ENCODE measurements at regions not wholly inside any gene's neighbourhood (a gene's known extent, or its start where the extent isn't known, plus 50 kb on each side); places are given as distances from the start of the nearest gene placed in this dataset.

DNA sequence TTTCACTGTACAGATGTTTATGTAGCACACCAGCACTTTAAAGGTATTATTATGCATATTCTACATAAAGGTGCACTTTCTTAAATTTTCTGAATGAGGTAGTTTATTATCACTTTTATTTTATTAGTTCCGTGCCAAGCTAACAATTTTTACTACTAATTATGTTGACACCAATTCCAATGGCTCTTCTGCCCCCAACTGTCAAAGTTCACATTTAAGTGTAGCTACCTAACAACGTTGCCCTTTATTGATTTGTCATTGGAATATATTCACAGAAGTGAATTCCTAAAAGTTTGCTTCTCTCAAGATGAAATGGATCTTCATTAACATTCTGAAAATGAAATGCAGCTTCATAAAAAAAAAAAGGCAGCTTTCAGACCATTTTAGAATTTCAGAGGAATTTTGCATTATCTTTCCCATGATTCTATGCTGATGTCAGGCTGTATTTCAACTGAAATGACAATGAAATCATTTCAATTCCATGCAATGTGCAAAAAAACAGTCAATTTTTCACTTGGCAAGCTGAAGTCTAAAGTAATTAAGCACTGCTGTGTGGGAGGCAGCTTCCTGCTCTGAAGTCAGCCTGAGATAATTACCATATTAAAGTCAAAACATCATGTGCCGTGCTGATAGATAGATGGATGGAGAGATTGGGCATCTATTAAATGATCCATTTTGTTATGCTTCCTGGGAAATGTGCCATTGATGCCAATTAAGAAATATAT lies 229.2 kb downstream of the TTLL7 start:
- DNase-seq: no peak

DNA sequence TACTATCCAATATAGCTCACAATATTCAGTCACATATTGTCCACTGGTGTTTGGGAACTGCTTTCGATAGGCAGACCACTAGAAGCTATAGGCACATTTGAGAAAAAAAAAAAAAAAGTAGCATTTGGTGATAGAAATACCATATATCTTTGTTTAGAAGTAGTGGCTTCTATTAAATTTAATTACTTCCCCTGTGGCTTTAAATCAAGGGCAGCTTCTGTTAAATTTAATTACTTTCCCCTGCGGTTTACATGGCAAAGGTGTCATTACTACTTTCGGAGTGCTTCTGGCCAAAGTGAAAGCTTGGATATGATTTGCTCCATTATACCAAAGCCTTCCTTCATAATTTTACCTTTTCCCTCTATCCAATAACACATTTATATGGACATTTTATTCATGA lies 229.9 kb downstream of the TTLL7 start:
- DNase-seq: no peak

DNA sequence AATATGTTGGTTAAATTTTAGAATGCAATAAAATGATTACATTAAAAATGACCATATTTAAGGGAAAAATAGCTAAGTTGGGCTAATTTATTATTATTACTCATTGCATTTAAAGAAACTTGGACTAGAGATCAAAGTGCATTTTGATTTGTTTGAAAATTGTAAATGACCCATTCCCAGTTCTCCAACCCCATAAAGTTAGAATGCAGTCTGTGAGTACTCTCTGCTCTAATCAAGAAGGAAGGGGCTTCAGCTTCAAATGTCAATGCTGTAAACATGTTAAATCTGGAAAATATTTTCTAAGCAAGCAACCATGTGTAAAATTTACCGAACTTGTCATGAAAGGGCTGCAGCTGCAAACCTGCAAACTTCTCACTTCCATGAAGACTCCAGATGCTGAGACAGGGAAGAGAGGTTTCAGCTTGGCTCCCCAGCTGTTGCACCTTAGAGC lies 232.7 kb downstream of the TTLL7 start:
- no peak for DNase-seq

DNA sequence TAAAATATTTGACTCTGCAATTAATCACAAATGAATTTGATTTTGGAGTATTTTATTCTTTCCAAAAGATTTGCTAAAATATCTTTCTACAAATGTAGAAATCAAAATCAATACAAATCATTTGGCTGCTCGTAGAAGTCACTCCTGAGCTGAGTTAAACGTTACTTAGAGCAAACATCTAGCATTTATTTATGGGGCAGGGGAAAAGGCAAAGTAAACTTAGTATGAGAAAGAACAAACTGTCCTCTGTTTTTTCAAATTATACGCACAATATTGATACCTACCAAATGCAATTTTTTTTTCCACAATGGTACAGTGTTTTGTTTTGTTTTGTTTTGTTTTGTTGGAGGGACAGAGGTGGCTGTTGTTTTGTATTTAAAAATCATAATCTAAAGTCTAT lies 233.8 kb downstream of the TTLL7 start:
- DNase-seq: no peak

DNA sequence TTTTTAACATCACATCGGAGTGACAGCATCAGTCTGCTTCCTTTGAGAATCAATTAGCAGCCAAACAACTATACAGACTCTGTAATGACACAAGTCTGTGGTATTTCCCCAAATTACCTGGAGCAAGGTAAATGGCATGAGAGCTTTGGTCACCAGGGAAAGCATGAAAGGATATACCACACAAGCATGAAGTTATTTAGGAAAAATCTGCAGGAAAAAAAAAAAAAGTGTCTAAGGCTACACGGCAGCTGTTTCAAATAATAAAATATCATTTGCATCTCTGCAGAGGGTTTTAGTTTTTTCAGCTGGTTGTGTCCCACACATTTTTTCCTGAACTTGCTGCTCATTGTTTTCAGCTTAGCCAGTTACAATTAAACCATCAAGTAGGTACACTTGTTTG lies 234.7 kb downstream of the TTLL7 start:
- no peak for DNase-seq

DNA sequence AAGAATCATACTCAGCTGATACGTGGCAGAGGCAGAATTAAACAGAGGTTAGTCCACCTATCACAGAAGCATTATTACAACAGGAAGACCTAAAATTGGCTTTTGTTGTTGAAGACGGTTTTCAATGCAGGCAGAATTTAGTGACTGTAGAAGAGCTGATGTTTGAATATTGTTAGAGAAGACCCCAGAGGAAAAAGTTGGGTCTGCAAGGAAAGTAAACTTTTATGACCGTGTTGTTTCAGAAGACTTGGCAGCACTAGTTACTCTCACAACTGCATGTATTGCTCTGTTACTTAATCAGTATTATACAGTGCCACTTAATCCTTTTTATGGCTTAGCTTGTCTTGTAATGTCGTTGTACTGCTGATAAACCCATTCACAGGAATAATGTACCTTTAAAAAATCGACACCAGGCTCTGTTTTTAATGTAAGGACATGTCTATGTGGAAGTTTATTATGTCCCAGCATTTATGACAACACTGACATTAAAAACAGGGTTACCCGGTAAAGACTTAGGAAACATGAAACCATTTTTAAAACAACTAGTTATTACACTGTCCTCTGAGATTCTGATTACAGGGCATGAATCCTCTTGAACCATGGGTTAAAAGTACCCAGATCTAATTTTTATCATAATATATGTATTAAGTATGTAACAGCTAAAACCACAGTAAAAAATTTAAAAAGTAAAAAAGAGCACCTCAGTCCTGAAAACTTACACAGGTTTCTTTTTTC lies 235.4 kb downstream of the TTLL7 start:
- DNase-seq: no peak

DNA sequence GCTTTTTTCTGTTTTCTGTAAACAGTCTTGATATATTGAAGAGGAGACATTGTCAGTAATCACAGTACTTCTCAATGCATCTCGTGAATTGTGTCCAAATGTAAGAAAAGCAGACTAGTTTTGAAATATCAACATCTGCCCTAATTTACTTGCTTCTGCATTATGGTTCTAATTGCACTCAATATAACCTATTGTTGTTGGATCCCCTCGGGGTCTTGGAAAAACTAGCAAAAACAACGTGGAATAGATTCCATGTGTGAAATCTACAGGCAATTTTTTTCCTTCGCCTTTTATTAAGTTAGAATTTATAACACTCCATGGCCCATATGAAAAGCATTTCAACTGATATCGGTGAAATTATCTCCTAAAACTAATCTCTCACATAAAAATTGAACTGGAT lies 236.5 kb downstream of the TTLL7 start:
- DNase-seq: no peak

DNA sequence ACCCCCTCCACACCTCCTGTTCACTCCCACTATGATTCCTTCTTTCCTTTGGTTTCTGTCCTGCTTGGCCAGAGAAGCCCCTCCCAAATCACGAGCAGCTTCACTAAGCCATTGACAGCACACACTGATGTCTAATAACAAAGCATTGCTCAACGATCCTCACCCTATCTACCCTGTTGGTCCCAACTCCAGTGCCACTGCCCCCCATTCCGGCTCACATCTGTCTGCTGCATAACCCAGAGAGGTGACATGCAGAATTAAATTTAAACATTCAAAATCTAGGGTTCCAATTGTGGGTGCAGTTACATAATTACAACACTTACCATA lies 236.9 kb downstream of the TTLL7 start:
- DNase-seq: no peak

DNA sequence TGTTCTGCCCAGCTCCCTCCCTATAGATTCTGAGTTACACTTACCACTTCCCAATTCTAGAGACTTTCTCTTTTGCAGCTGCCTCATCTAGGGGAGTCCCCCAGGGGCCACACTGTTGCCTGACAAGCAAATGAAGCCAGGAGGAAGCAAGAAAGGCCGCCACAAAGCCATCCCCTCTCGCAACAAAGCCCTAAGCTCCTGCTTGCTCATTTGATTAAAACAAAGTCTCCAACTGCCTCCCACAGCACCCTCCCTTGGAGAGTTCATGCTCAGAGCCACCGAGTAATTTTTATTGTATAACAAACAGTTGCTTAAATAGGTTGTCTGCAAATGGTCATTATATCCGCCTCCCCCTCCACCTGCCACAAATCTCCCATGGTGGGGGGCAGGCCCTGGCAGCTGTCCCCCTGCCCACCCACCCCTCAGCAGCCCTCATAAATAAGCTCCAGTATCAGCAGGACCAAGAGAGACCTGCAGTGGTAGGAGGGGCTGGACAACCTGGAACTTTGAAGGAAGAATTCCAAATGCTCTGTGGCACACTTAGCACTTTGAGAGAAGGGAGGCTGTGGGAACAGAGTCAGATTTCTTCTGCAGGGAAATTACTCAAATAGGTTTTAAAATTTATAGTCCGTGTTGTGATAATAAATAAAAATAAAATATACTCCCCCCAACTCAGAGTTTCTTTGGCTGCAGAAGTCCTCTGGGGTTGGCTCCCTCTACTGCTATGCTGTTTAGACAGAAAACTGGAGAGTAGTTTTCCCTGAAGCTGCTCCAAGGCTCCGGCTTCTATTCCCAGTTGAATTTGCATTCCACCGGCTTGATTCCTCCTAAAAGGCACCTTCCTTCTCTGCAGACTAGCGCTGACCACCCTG lies 237.5 kb downstream of the TTLL7 start:
- peak; percentile 7 for DNase-seq

DNA sequence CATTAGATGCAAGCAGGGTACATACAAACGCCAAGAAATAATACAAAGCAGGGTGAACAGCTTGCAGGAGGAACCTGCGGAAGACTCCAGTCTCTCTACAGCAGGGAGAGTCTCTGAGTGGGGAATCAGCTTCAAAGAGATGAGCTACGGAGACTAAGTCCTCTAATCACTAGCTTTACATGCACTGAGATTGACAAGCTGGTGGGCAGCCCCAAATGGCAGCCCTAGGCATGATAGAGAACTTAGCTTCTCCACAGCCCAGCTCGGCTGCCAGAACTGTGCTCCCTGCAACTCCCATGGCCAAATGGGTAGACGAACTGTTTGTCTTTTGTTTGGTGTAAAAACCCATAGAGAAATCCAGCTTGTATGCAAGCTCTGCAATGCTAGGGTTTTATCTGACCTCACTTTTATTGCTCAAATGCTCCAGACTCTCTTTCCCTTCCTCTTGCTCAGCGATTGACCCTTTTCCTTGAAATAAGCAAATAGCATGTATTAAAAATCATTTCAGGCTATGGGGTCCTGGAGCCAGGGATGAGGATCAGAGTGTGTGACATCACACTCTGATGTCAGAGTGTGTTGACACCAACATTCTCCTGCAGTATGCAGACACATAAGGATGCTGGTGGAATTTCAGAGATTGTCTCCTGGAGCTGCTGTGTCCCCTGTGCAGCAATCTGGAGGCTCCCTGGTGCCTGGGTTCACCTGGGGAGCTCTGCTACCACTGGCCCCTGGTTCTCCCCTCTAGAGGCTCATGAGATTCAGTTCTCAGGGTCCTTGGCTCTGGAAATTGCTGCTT lies 238.5 kb downstream of the TTLL7 start:
- no peak for DNase-seq

DNA sequence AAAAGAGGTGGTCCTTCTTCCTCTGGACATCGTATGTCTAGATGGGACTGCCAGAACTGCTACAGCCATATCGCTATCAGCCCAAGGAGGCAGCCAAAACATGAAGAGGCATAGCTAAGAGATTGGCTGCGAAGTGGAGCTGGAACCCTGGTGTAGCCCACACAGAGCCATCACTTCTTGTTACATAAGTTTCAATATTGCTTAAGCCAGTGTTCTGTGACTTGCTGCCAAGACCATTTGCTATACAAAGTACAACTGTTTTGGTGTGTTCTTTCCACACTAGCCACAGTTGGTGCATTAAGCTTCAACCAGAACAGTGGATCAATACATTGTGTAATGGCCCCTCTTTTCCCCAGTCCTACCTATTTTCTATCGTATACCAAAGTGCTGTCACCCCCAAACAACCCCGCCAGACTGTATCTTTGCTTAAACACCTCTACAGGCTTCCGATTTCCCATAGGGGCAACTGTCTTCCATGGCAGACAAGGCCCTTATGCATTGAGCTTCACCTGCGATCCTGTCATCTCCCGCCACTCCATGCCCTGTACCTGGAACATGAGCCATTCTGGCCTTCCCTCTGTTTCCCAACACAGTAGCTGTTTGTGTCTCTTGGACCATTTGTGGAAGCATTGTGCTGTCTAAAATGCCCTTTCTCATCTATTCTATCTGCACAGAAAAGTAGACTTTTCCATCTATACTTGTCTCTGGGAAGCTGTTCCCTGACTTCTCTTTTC lies 241.8 kb downstream of the TTLL7 start:
- DNase-seq: no peak

DNA sequence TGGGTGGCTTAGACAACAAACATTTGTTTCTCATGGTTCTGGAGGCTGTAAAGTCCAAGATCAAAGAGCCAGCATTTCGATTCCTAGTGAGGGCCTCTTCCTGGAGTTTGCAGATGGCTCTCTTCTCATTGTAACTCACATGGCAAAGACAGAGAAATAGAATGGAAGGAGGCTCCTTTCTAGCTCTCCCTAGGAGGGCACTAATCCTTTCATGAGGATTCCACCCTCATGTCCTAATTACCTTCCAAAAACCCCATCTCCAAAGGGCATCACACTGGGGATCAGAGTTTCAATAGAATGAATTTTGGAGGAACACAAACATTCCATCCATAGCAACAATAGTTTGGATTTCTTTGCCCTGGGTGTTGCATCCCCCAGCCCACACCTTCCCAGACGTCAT lies 247.3 kb downstream of the TTLL7 start:
- DNase-seq: no peak

DNA sequence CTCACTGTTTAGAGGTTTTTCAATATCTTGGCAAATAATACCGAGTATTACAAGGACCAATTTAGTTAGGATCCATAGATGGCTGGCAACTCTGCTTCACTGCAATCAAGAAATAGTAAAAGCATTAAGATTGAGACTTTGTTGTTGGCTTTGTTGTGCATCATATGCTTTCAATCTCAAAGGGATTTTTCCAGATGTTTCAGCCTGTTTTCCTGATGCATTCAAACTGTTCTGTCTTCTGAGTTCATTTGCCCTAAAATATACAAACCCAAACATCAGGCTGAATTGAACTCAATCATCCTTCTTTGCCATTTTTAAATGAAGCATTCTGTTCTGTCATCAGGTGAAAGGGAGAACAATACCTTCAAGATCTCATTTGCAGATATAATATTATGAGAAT lies 248.7 kb downstream of the TTLL7 start:
- no peak for DNase-seq

DNA sequence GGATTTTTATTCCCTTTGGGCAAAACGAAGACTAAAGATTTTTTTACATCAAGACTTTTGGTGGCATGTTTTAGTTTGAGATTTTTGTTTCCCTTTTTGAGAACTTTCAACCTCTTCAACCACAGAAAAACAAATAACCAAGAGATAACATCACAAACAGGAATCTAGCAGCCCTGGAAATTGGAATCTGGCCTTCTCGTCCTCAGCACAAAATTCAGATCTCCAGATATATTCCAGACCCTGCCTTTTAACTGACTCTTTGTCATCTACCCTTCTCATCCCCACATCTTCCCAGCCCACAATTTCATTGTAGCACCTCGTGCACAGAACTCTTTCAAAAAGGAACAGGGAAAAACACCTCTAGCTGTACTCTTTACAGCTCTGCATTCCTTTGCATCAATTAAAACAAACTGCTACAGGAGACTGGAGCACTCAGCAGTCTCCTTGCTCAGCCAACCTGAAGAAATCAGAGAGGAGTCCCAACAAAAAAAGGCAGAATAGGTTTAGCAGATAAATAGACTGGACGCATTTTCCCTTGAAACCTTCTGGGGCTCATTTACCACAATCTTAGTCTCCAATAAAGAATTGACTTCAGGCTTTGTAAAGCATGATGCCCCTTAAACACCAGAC lies 251.0 kb downstream of the TTLL7 start:
- DNase-seq: no peak

DNA sequence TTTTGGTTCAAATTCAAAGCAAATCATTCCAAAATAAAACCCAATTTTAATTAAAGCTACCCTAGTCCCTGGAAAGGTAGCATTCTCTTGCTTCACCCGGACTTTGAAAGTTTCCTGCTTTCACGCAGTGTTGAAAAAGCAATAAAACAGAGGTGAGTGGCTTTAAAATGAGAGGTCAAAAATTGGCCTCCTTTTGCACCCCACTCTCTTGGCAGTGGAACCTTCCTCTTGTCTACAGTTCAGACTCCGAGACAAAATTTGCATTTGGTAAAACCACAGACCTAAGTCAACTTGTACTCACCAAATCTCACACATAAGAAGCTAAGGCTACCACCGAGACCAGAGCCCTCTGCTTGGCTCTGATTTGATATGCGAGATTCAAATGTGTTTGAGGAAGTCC lies 252.7 kb downstream of the TTLL7 start:
- DNase-seq: no peak

DNA sequence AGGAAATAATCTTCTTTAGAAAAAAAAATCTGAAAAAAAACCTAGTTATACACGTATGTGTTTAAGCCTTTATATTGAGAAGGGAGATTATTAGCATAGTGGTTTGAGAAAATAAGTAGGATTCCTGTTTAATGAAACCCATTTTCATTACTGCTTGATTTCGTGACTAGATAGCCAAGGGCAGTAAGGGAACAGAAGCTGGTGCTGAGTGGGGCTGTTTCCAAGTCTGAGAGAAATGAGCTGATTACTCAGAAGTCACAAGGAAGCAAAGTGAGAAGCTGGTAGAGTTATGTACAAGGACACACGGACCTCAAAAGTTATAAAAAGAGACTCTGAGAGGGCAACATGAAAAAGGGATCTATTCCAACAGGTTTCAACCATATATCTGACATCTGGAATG lies 256.5 kb downstream of the TTLL7 start:
- DNase-seq: no peak

DNA sequence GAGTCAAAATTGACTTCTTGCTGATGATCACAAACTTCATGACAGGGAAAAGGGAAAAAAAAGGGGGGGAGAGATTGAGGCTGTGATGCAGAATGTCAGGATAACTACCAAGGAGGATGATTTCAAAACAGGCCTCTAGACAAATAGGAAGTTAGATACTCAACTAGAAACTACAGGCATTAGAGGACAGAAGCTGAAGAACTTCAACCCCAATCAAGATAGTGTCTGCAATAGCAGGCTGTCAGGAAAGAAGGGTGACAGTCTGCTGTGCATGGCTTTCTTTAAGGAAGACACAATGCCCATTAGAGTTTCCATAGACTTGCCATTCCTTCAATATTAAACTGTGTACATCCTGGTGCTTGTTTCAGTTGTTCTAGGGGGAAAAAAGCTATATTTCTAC lies 257.2 kb downstream of the TTLL7 start:
- DNase-seq: no peak

DNA sequence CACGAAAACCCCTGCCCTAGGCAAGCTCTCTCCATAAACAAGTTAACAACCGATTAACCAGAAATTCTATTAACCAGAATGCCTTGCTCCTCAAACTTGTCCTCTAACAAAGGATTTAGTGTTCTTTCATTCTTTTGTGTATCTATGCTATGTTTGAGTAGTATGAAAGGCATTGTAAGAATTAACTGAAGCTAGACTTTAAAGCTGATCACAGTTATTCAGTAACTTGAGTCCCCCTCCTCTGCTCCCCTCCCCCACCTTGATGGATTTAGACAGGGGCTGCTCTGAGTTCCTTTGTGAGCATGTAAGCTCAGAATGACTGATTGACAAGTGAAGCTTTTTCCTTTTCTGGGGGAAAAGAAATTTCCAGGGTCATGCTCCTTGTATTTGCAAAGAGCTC lies 257.6 kb downstream of the TTLL7 start:
- DNase-seq: no peak

DNA sequence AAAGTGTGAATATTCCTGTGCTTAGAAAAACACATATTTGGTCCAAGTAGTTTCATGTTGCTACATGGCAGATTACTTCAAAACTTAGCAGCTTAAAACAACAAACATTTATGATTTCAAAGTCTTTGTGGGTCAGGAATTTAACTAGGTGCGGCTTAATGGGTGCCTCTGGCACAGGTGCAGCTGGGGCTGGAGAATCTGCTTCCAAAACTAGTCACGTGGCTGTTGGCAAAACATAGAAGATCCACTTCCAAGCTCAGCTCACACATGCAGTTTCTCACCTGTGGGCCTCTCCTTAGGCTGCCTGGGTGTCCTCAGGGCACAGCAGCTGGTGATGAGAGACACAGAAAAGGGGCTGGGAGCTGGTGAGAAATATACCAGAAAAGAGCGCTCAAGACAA lies 263.4 kb downstream of the TTLL7 start:
- DNase-seq: no peak

DNA sequence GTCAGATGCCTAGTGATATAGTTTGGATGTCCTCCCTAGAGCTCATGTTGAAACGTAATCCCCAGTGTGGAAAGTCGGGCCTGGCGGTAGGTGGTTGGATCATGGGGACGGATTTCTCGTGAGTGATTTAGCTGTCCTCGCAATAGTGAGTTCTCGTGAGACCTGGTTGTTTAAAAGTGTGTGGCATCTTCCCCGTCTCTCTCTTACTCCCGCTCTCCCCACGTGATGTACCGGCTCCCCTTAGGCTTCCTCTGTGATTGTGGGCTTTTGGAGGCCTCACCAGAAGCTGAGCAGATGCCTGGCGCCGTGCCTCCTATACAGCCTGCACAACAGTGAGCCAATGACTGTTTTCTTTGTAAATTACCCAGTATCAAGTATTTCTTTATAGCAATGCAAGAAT lies 264.5 kb downstream of the TTLL7 start:
- DNase-seq: no peak

DNA sequence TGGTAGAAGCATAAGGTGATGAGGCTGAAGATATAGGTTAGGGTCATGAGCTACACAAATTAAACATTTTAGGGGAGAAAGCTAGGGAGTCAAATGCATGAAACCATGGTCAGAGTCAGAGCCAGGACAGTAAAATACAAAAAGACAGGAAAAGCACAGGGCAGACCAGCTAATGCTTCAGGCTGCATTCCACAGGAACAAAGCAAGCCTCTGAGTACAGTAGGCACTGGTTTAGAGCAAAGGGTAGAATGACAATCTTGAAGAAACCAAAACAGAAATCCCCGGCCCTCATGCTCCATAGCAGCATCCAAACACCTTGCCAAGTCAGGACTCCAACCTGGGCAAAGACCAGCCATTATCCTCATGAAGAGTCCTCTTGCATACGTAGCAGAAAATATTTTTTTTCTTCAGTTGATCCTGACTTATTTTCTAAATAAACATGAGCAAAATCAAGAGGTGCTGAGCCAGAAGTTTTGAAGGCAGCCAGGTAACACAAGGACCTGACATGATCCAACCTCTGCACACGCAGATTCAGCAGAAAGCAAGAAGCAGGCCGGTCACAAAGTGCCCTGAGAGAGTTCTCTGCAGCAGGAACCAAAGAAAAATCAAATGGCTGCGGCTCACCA lies 273.1 kb downstream of the TTLL7 start:
- no peak for DNase-seq
